ENCODE measurements at regions not wholly inside any gene's neighbourhood (a gene's known extent, or its start where the extent isn't known, plus 50 kb on each side); places are given as distances from the start of the nearest gene placed in this dataset.

- H3K4me1 ChIP-seq (ENCODE audit: control insufficient read depth in 4 of 4, insufficient read depth in 4 of 4, low read length in 3 of 4): no peaks in the 10 kb centered on the region
- 78% methylated on average over 1 of the region's 1 CpG for WGBS
- no peak for DNase-seq (ENCODE audit: low spot score)
These were observed 1384.5 kb upstream of the NUDT12 start for GRCh38 chr5:104947076-104947475.

GRCh38 chr5:104942735-104943134 lies 1380.1 kb upstream of the NUDT12 start:
- Histone ChIP-seq H3K36me3 (ENCODE audit: control insufficient read depth in 4 of 4, insufficient read depth in 3 of 4, low read depth in 1 of 4, low read length in 3 of 4) (no peaks in the 10 kb centered on the region), H3K9me3 (ENCODE audit: control insufficient read depth in 4 of 4, low read length in 3 of 4) (no peaks in the 10 kb centered on the region), H3K9ac (ENCODE audit: low read depth in 1 of 2, low read length in 2 of 2) (no peak overlapping the region), H3K4me3 (ENCODE audit: low read depth in 1 of 3, low read length in 3 of 3) (no peak overlapping the region), H3K27me3 (ENCODE audit: control insufficient read depth in 4 of 4, insufficient read depth in 4 of 4, low read length in 3 of 4) (no peaks in the 10 kb centered on the region), H3K4me1 (ENCODE audit: control insufficient read depth in 4 of 4, insufficient read depth in 4 of 4, low read length in 3 of 4) (no peaks in the 10 kb centered on the region), H3K27ac (ENCODE audit: low read depth in 1 of 2, low read length in 2 of 2) (no peak overlapping the region)
- DNase-seq (ENCODE audit: low spot score): no peak
- TF ChIP-seq FOXA2 (IDR thresholded peaks at IDR 0.05) (no peak), YY1 (IDR thresholded peaks at IDR 0.05) (no peak), RAD21 (IDR thresholded peaks at IDR 0.05) (no peak), ATF3 (IDR thresholded peaks at IDR 0.05) (no peak), ZBTB33 (IDR thresholded peaks at IDR 0.05) (no peak), TAF1 (conservative IDR thresholded peaks at IDR 0.05) (no peak), FOXA1 (IDR thresholded peaks at IDR 0.05) (no peak), RXRA (IDR thresholded peaks at IDR 0.05) (no peak), EGR1 (IDR thresholded peaks at IDR 0.05; ENCODE audit: low read depth in 2 of 2) (no peak), SP1 (IDR thresholded peaks at IDR 0.05) (no peak)
- TF ChIP-seq, protein P1, sequence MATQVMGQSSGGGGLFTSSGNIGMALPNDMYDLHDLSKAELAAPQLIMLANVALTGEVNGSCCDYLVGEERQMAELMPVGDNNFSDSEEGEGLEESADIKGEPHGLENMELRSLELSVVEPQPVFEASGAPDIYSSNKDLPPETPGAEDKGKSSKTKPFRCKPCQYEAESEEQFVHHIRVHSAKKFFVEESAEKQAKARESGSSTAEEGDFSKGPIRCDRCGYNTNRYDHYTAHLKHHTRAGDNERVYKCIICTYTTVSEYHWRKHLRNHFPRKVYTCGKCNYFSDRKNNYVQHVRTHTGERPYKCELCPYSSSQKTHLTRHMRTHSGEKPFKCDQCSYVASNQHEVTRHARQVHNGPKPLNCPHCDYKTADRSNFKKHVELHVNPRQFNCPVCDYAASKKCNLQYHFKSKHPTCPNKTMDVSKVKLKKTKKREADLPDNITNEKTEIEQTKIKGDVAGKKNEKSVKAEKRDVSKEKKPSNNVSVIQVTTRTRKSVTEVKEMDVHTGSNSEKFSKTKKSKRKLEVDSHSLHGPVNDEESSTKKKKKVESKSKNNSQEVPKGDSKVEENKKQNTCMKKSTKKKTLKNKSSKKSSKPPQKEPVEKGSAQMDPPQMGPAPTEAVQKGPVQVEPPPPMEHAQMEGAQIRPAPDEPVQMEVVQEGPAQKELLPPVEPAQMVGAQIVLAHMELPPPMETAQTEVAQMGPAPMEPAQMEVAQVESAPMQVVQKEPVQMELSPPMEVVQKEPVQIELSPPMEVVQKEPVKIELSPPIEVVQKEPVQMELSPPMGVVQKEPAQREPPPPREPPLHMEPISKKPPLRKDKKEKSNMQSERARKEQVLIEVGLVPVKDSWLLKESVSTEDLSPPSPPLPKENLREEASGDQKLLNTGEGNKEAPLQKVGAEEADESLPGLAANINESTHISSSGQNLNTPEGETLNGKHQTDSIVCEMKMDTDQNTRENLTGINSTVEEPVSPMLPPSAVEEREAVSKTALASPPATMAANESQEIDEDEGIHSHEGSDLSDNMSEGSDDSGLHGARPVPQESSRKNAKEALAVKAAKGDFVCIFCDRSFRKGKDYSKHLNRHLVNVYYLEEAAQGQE (IDR thresholded peaks at IDR 0.05): no peak
- TF ChIP-seq, protein P2, sequence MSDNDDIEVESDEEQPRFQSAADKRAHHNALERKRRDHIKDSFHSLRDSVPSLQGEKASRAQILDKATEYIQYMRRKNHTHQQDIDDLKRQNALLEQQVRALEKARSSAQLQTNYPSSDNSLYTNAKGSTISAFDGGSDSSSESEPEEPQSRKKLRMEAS (IDR thresholded peaks at IDR 0.05): no peak
- WGBS: 76% methylated on average over 1 of the region's 1 CpG

More at GRCh38 chr5:104947076-104947475, 1384.5 kb upstream of the NUDT12 start:
- Histone ChIP-seq H3K9ac (ENCODE audit: low read depth in 1 of 2, low read length in 2 of 2) (no peak overlapping the region), H3K27ac (ENCODE audit: low read depth in 1 of 2, low read length in 2 of 2) (no peak overlapping the region), H3K9me3 (ENCODE audit: control insufficient read depth in 4 of 4, low read length in 3 of 4) (no peaks in the 10 kb centered on the region), H3K27me3 (ENCODE audit: control insufficient read depth in 4 of 4, insufficient read depth in 4 of 4, low read length in 3 of 4) (no peaks in the 10 kb centered on the region), H3K4me3 (ENCODE audit: low read depth in 1 of 3, low read length in 3 of 3) (no peak overlapping the region), H3K36me3 (ENCODE audit: control insufficient read depth in 4 of 4, insufficient read depth in 3 of 4, low read depth in 1 of 4, low read length in 3 of 4) (no peaks in the 10 kb centered on the region)
- TF ChIP-seq, protein P2 (IDR thresholded peaks at IDR 0.05): no peak
- TF ChIP-seq JUND (IDR thresholded peaks at IDR 0.05) (no peak), FOXA1 (IDR thresholded peaks at IDR 0.05) (no peak), EGR1 (IDR thresholded peaks at IDR 0.05; ENCODE audit: low read depth in 2 of 2) (no peak), YY1 (IDR thresholded peaks at IDR 0.05) (no peak), ZBTB33 (IDR thresholded peaks at IDR 0.05) (no peak), NR2F2 (IDR thresholded peaks at IDR 0.05) (no peak), HNF4G (IDR thresholded peaks at IDR 0.05) (no peak), TAF1 (conservative IDR thresholded peaks at IDR 0.05) (no peak), RAD21 (IDR thresholded peaks at IDR 0.05) (no peak), FOXA2 (IDR thresholded peaks at IDR 0.05) (no peak), SP1 (IDR thresholded peaks at IDR 0.05) (no peak), HNF4A (conservative IDR thresholded peaks at IDR 0.05) (no peak)

All from liver (tissue), 7 donors.